Right lobe of liver (tissue), 6 donors: ENCODE measurements at regions not wholly inside any gene's neighbourhood (a gene's known extent, or its start where the extent isn't known, plus 50 kb on each side); places are given as distances from the start of the nearest gene placed in this dataset.

ENCODE experiments used
- ATAC-seq, 4 donors: fragments of 200-7000 bp; cut with Tn5 transposase; one replicate each; pipeline ENCODE4 v1.9.1; 2020; ENCODE audit warnings: mild to moderate bottlenecking in 4 of 4, moderate library complexity in 4 of 4
- DNase-seq, 3 donors: peaks; one replicate each; pipeline ENCODE4 v3.0.0-alpha.2; 2020
- H3K27ac ChIP-seq, 3 donors: fragments of 200-600 bp; one replicate each; pipeline ENCODE4 v1.8.0; 2022
- H3K27me3 ChIP-seq, 2 donors: fragments of 200-600 bp; one replicate each; pipeline ENCODE4 v1.8.0; 2022
- H3K36me3 ChIP-seq, 4 donors: fragments of 200-600 bp; sonication (generic) in 1 of 4; one replicate each; pipeline versions ENCODE4 v1.5.1 to v1.8.0; 2017 to 2022; ENCODE audit warnings: control low read depth in 1 of 4
- H3K4me1 ChIP-seq, 4 donors: fragments of 200-600 bp; sonication (generic) in 1 of 4; one replicate each; pipeline versions ENCODE4 v1.5.1 to v1.8.0; 2017 to 2022; ENCODE audit warnings: control low read depth in 1 of 4
- H3K4me3 ChIP-seq, 3 donors: fragments of 200-600 bp; one replicate each; pipeline ENCODE4 v1.8.0; 2022
- H3K9me3 ChIP-seq, 4 donors: fragments of 200-600 bp; sonication (generic) in 1 of 4; one replicate each; pipeline versions ENCODE4 v1.5.1 to v1.8.0; 2017 to 2022; ENCODE audit warnings: control low read depth in 1 of 4
- POLR2A ChIP-seq: fragments of 450-650 bp; IDR thresholded peaks from one replicate; pipeline ENCODE4 v1.6.1; 2017; ENCODE audit warnings: antibody characterized with exemption, mild to moderate bottlenecking
- WGBS: methylation state at CpG from one replicate; pipeline ENCODE4 v1.1.6; 2018; ENCODE audit warnings: low coverage, low lambda C conversion rate; ENCODE audit not compliant: insufficient coverage; ENCODE audit errors: missing lambda C conversion rate; 5-methylcytosine and 5-hydroxymethylcytosine counted together
- intact Hi-C, 2 donors: fragments of 100-400 bp; cut with DNase I; formaldehyde crosslinking; loops; one replicate each; pipeline versions ENCODE4 v1.11.2 to v1.14.1; 2022
- TF ChIP-seq, protein P1 (sequence below), 4 donors: fragments of 200-600 bp in 3 of 4; fragments of 450-650 bp in 1 of 4; IDR thresholded peaks; one replicate each; pipeline versions ENCODE4 v1.5.1 to v1.8.0; 2016 to 2022; ENCODE audit warnings: antibody characterized with exemption in 4 of 4, mild to moderate bottlenecking in 2 of 4
- donor health status: DM: no; HTN: yes; CAD: no.
- donor health status: DM: no; HTN: no; CAD: no.
- donor health status: DM: no; HTN: no; CAD: no.
- donor health status: DM: no; HTN: yes; CAD: no.
- donor health status: DM: no; HTN: yes; CAD: no.

DNA sequence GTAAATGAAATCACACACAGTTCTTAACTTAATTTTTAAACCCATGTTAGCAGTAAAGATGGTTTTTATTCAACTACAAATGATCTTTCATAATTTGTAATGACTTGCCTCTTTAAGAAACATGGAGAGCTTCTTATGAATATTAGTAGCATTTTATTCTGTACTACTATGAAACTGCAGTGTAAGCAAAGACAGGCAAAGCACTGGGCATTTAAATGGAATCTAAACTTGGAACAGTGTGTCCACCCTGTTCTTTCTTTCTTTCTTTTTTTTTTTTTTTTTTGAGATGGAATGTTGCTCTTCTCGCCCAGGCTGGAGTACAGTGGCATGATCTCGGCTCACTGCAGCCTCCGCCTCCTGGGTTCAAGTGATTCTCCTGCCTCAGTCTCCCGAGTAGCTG, 740.4 kb upstream of the IGFBP3 start:
- WGBS: 81% methylated on average over 4 of the region's 4 CpGs
- Histone ChIP-seq H3K27me3 (no peaks in the 10 kb centered on the region), H3K36me3 (no peaks in the 10 kb centered on the region), H3K27ac (no peak overlapping the region), H3K4me3 (no peak overlapping the region), H3K9me3 (no peaks in the 10 kb centered on the region), H3K4me1 (no peaks in the 10 kb centered on the region)
- TF ChIP-seq POLR2A: no peak
- TF ChIP-seq, protein P1, sequence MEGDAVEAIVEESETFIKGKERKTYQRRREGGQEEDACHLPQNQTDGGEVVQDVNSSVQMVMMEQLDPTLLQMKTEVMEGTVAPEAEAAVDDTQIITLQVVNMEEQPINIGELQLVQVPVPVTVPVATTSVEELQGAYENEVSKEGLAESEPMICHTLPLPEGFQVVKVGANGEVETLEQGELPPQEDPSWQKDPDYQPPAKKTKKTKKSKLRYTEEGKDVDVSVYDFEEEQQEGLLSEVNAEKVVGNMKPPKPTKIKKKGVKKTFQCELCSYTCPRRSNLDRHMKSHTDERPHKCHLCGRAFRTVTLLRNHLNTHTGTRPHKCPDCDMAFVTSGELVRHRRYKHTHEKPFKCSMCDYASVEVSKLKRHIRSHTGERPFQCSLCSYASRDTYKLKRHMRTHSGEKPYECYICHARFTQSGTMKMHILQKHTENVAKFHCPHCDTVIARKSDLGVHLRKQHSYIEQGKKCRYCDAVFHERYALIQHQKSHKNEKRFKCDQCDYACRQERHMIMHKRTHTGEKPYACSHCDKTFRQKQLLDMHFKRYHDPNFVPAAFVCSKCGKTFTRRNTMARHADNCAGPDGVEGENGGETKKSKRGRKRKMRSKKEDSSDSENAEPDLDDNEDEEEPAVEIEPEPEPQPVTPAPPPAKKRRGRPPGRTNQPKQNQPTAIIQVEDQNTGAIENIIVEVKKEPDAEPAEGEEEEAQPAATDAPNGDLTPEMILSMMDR (IDR thresholded peaks at IDR 0.05): no peak
- ATAC-seq (no peak), DNase-seq (no peak)
- intact Hi-C loops: no loop called here

DNA sequence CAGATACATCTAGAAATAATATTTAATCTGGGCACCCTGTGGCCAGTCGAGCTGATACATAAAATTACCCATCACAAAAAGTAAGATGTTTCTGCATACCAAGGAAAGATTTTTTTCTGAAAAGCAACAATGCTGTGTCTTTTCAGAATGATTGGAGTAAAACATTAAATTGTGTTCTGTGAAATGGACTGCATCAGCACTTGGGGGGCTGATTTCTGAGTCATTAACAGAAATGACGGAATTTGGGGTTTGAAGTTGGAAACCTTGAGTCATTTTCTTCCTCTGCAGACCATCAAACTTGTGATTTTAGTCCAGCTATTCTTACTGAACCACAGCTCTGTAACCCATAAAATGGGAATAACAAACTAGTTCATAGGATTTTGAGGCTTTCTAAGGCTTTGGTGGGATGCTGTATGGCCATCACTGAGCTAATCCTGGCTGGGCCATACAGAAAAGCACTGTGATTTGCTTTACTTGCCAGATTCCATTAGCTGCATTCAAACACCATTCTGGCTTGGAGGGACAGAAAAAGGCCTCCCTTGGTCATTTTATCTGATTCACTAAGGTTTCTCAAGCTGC, 739.4 kb upstream of the IGFBP3 start:
- no peaks in the 10 kb centered on the region for H3K36me3 ChIP-seq
- no peaks in the 10 kb centered on the region for H3K4me1 ChIP-seq
- intact Hi-C loops: no loop called here
- no peaks in the 10 kb centered on the region for H3K9me3 ChIP-seq
- H3K27me3 ChIP-seq: no peaks in the 10 kb centered on the region
- TF ChIP-seq, protein P1 (IDR thresholded peaks at IDR 0.05): no peak
- TF ChIP-seq POLR2A: no peak
- H3K4me3 ChIP-seq: no peak overlapping the region
- 73% methylated on average over 2 of the region's 2 CpGs for WGBS
- ATAC-seq (no peak), DNase-seq (no peak)
- no peak overlapping the region for H3K27ac ChIP-seq

DNA sequence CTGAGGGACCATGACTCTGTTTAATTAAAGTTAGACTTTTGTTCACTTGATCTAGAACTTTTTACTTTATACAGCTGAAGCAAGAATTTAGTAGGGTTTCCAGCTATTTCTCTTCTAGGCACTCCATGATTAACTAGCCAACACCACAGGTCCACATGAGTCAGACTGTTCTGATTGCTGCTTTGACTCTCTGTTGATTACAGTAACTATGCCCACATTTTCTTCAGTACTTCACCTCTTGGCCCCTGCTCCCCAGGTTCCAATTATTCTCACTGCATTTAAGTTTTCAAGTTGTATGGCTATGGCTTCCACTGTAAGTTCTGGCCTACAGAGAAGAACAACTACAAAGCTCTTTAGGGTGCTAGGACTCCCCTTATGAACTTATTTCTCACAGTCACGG, 737.2 kb upstream of the IGFBP3 start:
- Histone ChIP-seq H3K4me1 (no peaks in the 10 kb centered on the region), H3K36me3 (no peaks in the 10 kb centered on the region), H3K9me3 (no peaks in the 10 kb centered on the region), H3K27me3 (no peaks in the 10 kb centered on the region), H3K4me3 (no peak overlapping the region), H3K27ac (no peak overlapping the region)
- intact Hi-C loops: no loop called here
- 78% methylated on average over 1 of the region's 1 CpG for WGBS
- DNase-seq: no peak
- ATAC-seq: no peak
- TF ChIP-seq, protein P1 (IDR thresholded peaks at IDR 0.05): no peak
- TF ChIP-seq POLR2A: no peak

DNA sequence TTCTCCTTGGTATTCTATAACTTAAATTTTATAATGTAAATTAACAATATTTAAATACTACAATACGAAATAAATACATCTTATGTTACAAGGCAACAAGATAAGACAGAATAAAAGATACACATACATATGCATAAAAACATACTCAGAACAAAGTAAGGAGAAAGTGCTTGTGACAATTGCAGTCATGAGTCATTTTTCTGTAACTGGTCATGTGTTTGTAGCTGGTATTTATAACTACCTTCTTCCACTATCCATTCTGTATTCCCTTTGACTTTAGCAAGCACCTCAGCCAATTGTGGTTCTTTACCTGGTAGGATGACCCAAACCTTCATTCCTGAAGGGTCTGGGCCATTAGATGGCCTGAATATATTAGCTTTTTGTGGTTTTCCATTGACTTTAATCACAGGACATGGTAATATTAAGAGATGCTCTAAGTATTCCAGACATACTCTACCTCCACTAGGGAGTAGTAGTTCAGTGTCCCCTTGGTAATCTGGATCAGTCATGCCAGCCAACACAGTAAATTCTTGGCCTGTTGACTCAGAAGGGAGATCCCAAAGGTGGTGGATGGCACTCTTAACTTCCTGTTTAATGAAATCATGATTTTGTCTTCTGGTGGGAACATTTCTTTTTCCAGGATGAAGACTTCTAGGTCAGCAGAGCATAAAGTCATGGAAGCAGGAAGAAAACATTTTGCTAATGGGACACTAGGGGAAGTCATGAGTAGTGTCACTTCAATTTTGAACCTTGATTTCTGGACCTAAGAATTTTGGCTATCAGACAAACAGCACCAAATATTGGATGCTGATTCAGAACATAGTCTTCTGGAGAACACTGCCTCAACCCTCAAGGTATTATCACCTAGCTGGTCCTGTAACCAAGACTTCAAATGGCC, 733.7 kb upstream of the IGFBP3 start:
- H3K9me3 ChIP-seq: no peaks in the 10 kb centered on the region
- H3K27me3 ChIP-seq: no peaks in the 10 kb centered on the region
- ATAC-seq (no peak), DNase-seq (no peak)
- TF ChIP-seq POLR2A: no peak
- TF ChIP-seq, protein P1 (IDR thresholded peaks at IDR 0.05): no peak
- H3K36me3 ChIP-seq: no peaks in the 10 kb centered on the region
- WGBS: 71% methylated on average over 1 of the region's 1 CpG
- intact Hi-C loops: no loop called here
- no peak overlapping the region for H3K27ac ChIP-seq
- H3K4me3 ChIP-seq: no peak overlapping the region
- no peaks in the 10 kb centered on the region for H3K4me1 ChIP-seq
